ENCODE measurements at regions not wholly inside any gene's neighbourhood (a gene's known extent, or its start where the extent isn't known, plus 50 kb on each side); places are given as distances from the start of the nearest gene placed in this dataset.

GRCh38 chr14:51479584-51480325 lies 172.0 kb upstream of the FRMD6 start:
- no peak for DNase-seq

GRCh38 chr14:51481643-51482042 lies 170.1 kb upstream of the FRMD6 start:
- no peak for DNase-seq

GRCh38 chr14:51482102-51482501 lies 169.6 kb upstream of the FRMD6 start:
- DNase-seq: no peak

GRCh38 chr14:51484485-51484884 lies 167.2 kb upstream of the FRMD6 start:
- no peak for DNase-seq

- no peak for DNase-seq
These were observed 166.0 kb upstream of the FRMD6 start for GRCh38 chr14:51485733-51486132.

- DNase-seq: no peak
These were observed 163.9 kb upstream of the FRMD6 start for GRCh38 chr14:51487848-51488247.

GRCh38 chr14:51488569-51489220 lies 163.0 kb upstream of the FRMD6 start:
- no peak for DNase-seq

GRCh38 chr14:51490205-51490604 lies 161.5 kb upstream of the FRMD6 start:
- DNase-seq: no peak

- no peak for DNase-seq
These were observed 160.6 kb upstream of the FRMD6 start for GRCh38 chr14:51491036-51491545.

GRCh38 chr14:51491776-51492175 lies 159.9 kb upstream of the FRMD6 start:
- DNase-seq: no peak

GRCh38 chr14:51495319-51495718 lies 156.4 kb upstream of the FRMD6 start:
- DNase-seq: no peak

GRCh38 chr14:51498411-51499227 lies 153.1 kb upstream of the FRMD6 start:
- no peak for DNase-seq

GRCh38 chr14:51500776-51501175 lies 150.9 kb upstream of the FRMD6 start:
- no peak for DNase-seq

- DNase-seq: no peak
These were observed 150.0 kb upstream of the FRMD6 start for GRCh38 chr14:51501746-51502145.

- DNase-seq: no peak
These were observed 147.0 kb upstream of the FRMD6 start for GRCh38 chr14:51504669-51505068.

- DNase-seq: no peak
These were observed 144.2 kb upstream of the FRMD6 start for GRCh38 chr14:51507511-51507905.

GRCh38 chr14:51507906-51508511 lies 143.7 kb upstream of the FRMD6 start:
- DNase-seq: no peak

- no peak for DNase-seq
These were observed 140.4 kb upstream of the FRMD6 start for GRCh38 chr14:51511265-51511664.

- DNase-seq: no peak
These were observed 139.4 kb upstream of the FRMD6 start for GRCh38 chr14:51512316-51512715.

GRCh38 chr14:51513281-51513680 lies 138.4 kb upstream of the FRMD6 start:
- no peak for DNase-seq

GRCh38 chr14:51513933-51514332 lies 137.8 kb upstream of the FRMD6 start:
- no peak for DNase-seq

- no peak for DNase-seq
These were observed 136.1 kb upstream of the FRMD6 start for GRCh38 chr14:51515611-51516010.

- no peak for DNase-seq
These were observed 134.9 kb upstream of the FRMD6 start for GRCh38 chr14:51516706-51517395.
